ENCODE measurements at regions not wholly inside any gene's neighbourhood (a gene's known extent, or its start where the extent isn't known, plus 50 kb on each side); places are given as distances from the start of the nearest gene placed in this dataset.

GRCh38 chr1:56257726-56258125, 321.6 kb downstream of the PLPP3 start:
- no peak overlapping the region for H3K14ac ChIP-seq (ENCODE audit: insufficient read length)
- FAIRE-seq (no peak), DNase-seq (ENCODE audit: low read depth in 1 of 2, low spot score in 2 of 2) (no peak)
- no peaks in the 10 kb centered on the region for H3K36me3 ChIP-seq (ENCODE audit: control insufficient read depth in 2 of 4, insufficient read depth in 4 of 4, low read length in 3 of 4)
- H3K4ac ChIP-seq (replicated peaks; ENCODE audit: insufficient read length, low read depth, low read length), result no peak overlapping the region
- H3K4me1 ChIP-seq (replicated peaks in 1 of 4; ENCODE audit: control insufficient read depth in 3 of 4, insufficient read depth in 4 of 4, low read length in 3 of 4), result peaks cover 0 to 5% (median 2%) of the 10 kb centered on the region in 4 experiments; a peak in 2 of 7 replicates
- ChIA-PET POLR2A (ENCODE audit: partially characterized antibody) (no interaction called here), CTCF (ENCODE audit: partially characterized antibody) (no interaction called here)
- TF ChIP-seq HDAC2 (IDR thresholded peaks at IDR 0.05; ENCODE audit: borderline replicate concordance in 1 of 2, low read depth in 2 of 2, low read length in 2 of 2), result no peak
- TF ChIP-seq, protein P1, sequence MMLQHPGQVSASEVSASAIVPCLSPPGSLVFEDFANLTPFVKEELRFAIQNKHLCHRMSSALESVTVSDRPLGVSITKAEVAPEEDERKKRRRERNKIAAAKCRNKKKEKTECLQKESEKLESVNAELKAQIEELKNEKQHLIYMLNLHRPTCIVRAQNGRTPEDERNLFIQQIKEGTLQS (IDR thresholded peaks at IDR 0.05; ENCODE audit: insufficient read depth, low read depth, low read length), result no peak
- 83% methylated on average over 5 of the region's 5 CpGs; no CpG with 5 or more reads in 1 of the 2 experiments for WGBS, 2 experiments (ENCODE audit: extremely low coverage in 1 of 2, insufficient coverage in 1 of 2, insufficient read length in 1 of 2, insufficient replicate concordance in 2 of 2, low coverage in 1 of 2, low lambda C conversion rate in 2 of 2, missing lambda C conversion rate in 1 of 2)
- H2BK20ac ChIP-seq (ENCODE audit: low read length), result no peak overlapping the region
- H2BK12ac ChIP-seq (ENCODE audit: low read depth, low read length), result no peak overlapping the region
- H2BK5ac ChIP-seq (ENCODE audit: low read depth, low read length), result no peak overlapping the region
- no peaks in the 10 kb centered on the region for H3K23me2 ChIP-seq (ENCODE audit: low read depth, low read length)
- H3K27ac ChIP-seq (ENCODE audit: low read depth, low read length), result no peak overlapping the region
- no peak overlapping the region for H2BK120ac ChIP-seq (replicated peaks; ENCODE audit: low read depth, low read length)
- no peak overlapping the region for H2AFZ ChIP-seq (ENCODE audit: low read length)
- H3K4me2 ChIP-seq (ENCODE audit: insufficient read depth in 1 of 2, low read depth in 2 of 2, low read length in 2 of 2), result no peak overlapping the region
- peaks cover 0 to 4% of the 10 kb centered on the region in 2 experiments; a peak in 1 of 4 replicates for H3K9me3 ChIP-seq (ENCODE audit: insufficient read depth in 2 of 2, low read depth in 1 of 2, low read length in 1 of 2)
- H3K56ac ChIP-seq (replicated peaks; ENCODE audit: insufficient read length, low read depth, low read length), result no peak overlapping the region
- no peak overlapping the region for H3K23ac ChIP-seq (ENCODE audit: insufficient read length)
- no peaks in the 10 kb centered on the region for H3K27me3 ChIP-seq (replicated peaks in 1 of 4; ENCODE audit: control insufficient read depth in 3 of 4, extremely low read depth in 1 of 4, insufficient read depth in 3 of 4, low read length in 3 of 4)
- H2AK5ac ChIP-seq (ENCODE audit: low read depth, low read length), result no peak overlapping the region
- no peak overlapping the region for H4K91ac ChIP-seq (replicated peaks; ENCODE audit: insufficient read length, low read length)
- H4K20me1 ChIP-seq (replicated peaks in 1 of 2; ENCODE audit: control insufficient read depth in 1 of 2, insufficient read depth in 2 of 2, low read length in 2 of 2), result no peaks in the 10 kb centered on the region
- H4K5ac ChIP-seq (ENCODE audit: insufficient read length, low read depth, low read length), result no peak overlapping the region
- H3K79me2 ChIP-seq (ENCODE audit: control insufficient read depth in 1 of 2, insufficient read depth in 2 of 2, low read length in 2 of 2), result no peaks in the 10 kb centered on the region
- no peak overlapping the region for H3K4me3 ChIP-seq (ENCODE audit: extremely low read depth in 1 of 4, insufficient read depth in 2 of 4, low read depth in 3 of 4, low read length in 4 of 4)
- H2BK15ac ChIP-seq (ENCODE audit: low read length), result no peak overlapping the region
- no peak overlapping the region for H3K18ac ChIP-seq (ENCODE audit: extremely low read depth, low read length)
- H4K8ac ChIP-seq (ENCODE audit: extremely low read depth, insufficient read depth, low read length), result no peak overlapping the region
- no peaks in the 10 kb centered on the region for H3K79me1 ChIP-seq (ENCODE audit: low read depth, low read length)
- no peak overlapping the region for H3K9ac ChIP-seq (replicated peaks in 1 of 4; ENCODE audit: extremely low read depth in 1 of 4, low read depth in 3 of 4, low read length in 3 of 4)
